ENCODE measurements at regions not wholly inside any gene's neighbourhood (a gene's known extent, or its start where the extent isn't known, plus 50 kb on each side); places are given as distances from the start of the nearest gene placed in this dataset.
"Not testable (repeated sequence)": the region's sequence is repeated elsewhere in the genome, so short reads cannot be mapped to it uniquely, and the experiment has no call there.

DNA sequence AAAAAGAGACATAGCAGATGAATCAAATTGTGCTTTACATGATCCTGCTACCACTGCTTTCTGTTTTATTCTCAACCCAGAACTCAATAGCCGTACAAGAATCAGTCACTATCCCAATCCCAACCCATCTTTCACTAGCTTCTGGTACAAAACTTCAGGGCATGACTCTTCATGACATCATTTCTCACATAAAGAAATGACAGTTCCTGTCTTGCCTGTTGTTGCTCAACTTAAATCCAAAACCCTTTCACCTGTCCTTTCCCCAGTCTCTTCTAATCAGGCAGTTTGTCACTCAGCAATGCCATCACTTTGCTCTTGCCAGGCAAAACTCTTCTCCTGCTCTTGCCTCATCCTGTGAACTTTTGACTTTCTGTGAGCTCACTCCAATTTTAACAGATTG, 962.8 kb downstream of the GALC start:
- Histone ChIP-seq H3K36me3 (ENCODE audit: control insufficient read depth, low read length) (no peaks in the 10 kb centered on the region), H3K4me2 (ENCODE audit: low read length) (no peak overlapping the region), H3K79me2 (ENCODE audit: control insufficient read depth, low read length) (no peaks in the 10 kb centered on the region), H3K27ac (ENCODE audit: low read depth, low read length) (no peak overlapping the region), H4K20me1 (ENCODE audit: control insufficient read depth, insufficient read depth, low read depth, low read length) (no peaks in the 10 kb centered on the region), H3F3A (ENCODE audit: control insufficient read depth, insufficient read depth) (no peaks in the 10 kb centered on the region), H3K27me3 (ENCODE audit: control insufficient read depth, low read length) (no peaks in the 10 kb centered on the region), H3K4me3 (ENCODE audit: low read length) (no peak overlapping the region), H3K9me3 (ENCODE audit: control insufficient read depth, insufficient read depth, low read length) (no peaks in the 10 kb centered on the region), H3K4me1 (ENCODE audit: control insufficient read depth, low read length) (no peaks in the 10 kb centered on the region), H3K9me2 (replicated peaks; ENCODE audit: control insufficient read depth, low read length) (no peaks in the 10 kb centered on the region)
- TF ChIP-seq CTCF (IDR thresholded peaks at IDR 0.05; ENCODE audit: low read depth, low read length, poor library complexity, severe bottlenecking) (no peak), EZH2phosphoT487 (IDR thresholded peaks at IDR 0.05; ENCODE audit: borderline replicate concordance, low read length) (no peak)

GRCh38 chr14:87020106-87020505, 972.9 kb downstream of the GALC start:
- H3K9me2 ChIP-seq (replicated peaks; ENCODE audit: control insufficient read depth, low read length); H4K20me1 ChIP-seq (ENCODE audit: control insufficient read depth, insufficient read depth, low read depth, low read length); H3F3A ChIP-seq (ENCODE audit: control insufficient read depth, insufficient read depth); H3K27me3 ChIP-seq (ENCODE audit: control insufficient read depth, low read length); H3K27ac ChIP-seq (ENCODE audit: low read depth, low read length); H3K79me2 ChIP-seq (ENCODE audit: control insufficient read depth, low read length); H3K4me3 ChIP-seq (ENCODE audit: low read length); H3K36me3 ChIP-seq (ENCODE audit: control insufficient read depth, low read length); H3K9me3 ChIP-seq (ENCODE audit: control insufficient read depth, insufficient read depth, low read length); H3K4me1 ChIP-seq (ENCODE audit: control insufficient read depth, low read length); H3K4me2 ChIP-seq (ENCODE audit: low read length): not testable (repeated sequence)

DNA sequence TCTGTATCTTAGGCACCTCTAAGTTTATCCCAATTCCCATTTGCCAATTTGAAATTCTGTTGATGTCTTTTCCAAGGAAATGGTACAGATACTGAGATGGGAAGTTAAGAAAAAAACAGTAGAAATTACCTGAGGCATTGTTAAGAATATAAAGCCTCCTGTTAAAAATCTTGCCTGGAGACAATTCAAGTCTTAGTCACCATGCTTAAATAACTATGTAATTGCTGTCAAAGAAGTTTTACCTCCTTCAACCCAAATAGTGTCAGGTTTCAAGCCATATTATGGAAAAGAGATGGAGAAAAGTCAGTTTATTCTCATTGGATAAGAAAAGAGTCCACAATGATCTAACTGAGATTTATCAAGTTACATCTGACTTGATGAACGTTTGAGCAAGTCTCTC, 974.7 kb downstream of the GALC start:
- no peaks in the 10 kb centered on the region for H3K27me3 ChIP-seq (ENCODE audit: control insufficient read depth, low read length)
- H4K20me1 ChIP-seq (ENCODE audit: control insufficient read depth, insufficient read depth, low read depth, low read length): no peaks in the 10 kb centered on the region
- H3K9me2 ChIP-seq (replicated peaks; ENCODE audit: control insufficient read depth, low read length): no peaks in the 10 kb centered on the region
- H3K27ac ChIP-seq (ENCODE audit: low read depth, low read length): no peak overlapping the region
- H3F3A ChIP-seq (ENCODE audit: control insufficient read depth, insufficient read depth): no peaks in the 10 kb centered on the region
- no peak overlapping the region for H3K4me2 ChIP-seq (ENCODE audit: low read length)
- no peaks in the 10 kb centered on the region for H3K79me2 ChIP-seq (ENCODE audit: control insufficient read depth, low read length)
- no peaks in the 10 kb centered on the region for H3K4me1 ChIP-seq (ENCODE audit: control insufficient read depth, low read length)
- TF ChIP-seq CTCF (IDR thresholded peaks at IDR 0.05; ENCODE audit: low read depth, low read length, poor library complexity, severe bottlenecking) (no peak), EZH2phosphoT487 (IDR thresholded peaks at IDR 0.05; ENCODE audit: borderline replicate concordance, low read length) (no peak)
- H3K9me3 ChIP-seq (ENCODE audit: control insufficient read depth, insufficient read depth, low read length): no peaks in the 10 kb centered on the region
- no peak overlapping the region for H3K4me3 ChIP-seq (ENCODE audit: low read length)
- H3K36me3 ChIP-seq (ENCODE audit: control insufficient read depth, low read length): no peaks in the 10 kb centered on the region

- Histone ChIP-seq H4K20me1 (ENCODE audit: control insufficient read depth, insufficient read depth, low read depth, low read length) (no peaks in the 10 kb centered on the region), H3K4me3 (ENCODE audit: low read length) (no peak overlapping the region), H3F3A (ENCODE audit: control insufficient read depth, insufficient read depth) (no peaks in the 10 kb centered on the region), H3K9me2 (replicated peaks; ENCODE audit: control insufficient read depth, low read length) (no peaks in the 10 kb centered on the region), H3K9me3 (ENCODE audit: control insufficient read depth, insufficient read depth, low read length) (no peaks in the 10 kb centered on the region), H3K79me2 (ENCODE audit: control insufficient read depth, low read length) (no peaks in the 10 kb centered on the region), H3K4me2 (ENCODE audit: low read length) (no peak overlapping the region), H3K27me3 (ENCODE audit: control insufficient read depth, low read length) (no peaks in the 10 kb centered on the region), H3K36me3 (ENCODE audit: control insufficient read depth, low read length) (no peaks in the 10 kb centered on the region), H3K4me1 (ENCODE audit: control insufficient read depth, low read length) (no peaks in the 10 kb centered on the region), H3K27ac (ENCODE audit: low read depth, low read length) (no peak overlapping the region)
- TF ChIP-seq CTCF (IDR thresholded peaks at IDR 0.05; ENCODE audit: low read depth, low read length, poor library complexity, severe bottlenecking): no peak
- TF ChIP-seq EZH2phosphoT487 (IDR thresholded peaks at IDR 0.05; ENCODE audit: borderline replicate concordance, low read length): no peak
Observed at GRCh38 chr14:87017335-87017734, 975.6 kb downstream of the GALC start.
